Adipocyte (in vitro differentiated cells): ENCODE measurements at regions not wholly inside any gene's neighbourhood (a gene's known extent, or its start where the extent isn't known, plus 50 kb on each side); places are given as distances from the start of the nearest gene placed in this dataset.

Source experiments
- DNase-seq: peaks from one replicate; pipeline ENCODE4 v3.0.0-alpha.2; 2015; ENCODE audit warnings: low read depth
- H3K27me3 ChIP-seq: replicated peaks from 2 replicates; pipeline ENCODE4 v1.7.0; 2013; ENCODE audit warnings: mild to moderate bottlenecking, low read length, moderate library complexity; ENCODE audit not compliant: control insufficient read depth, insufficient read depth
- H3K36me3 ChIP-seq: 2 replicates; pipeline ENCODE4 v1.7.0; 2013; ENCODE audit warnings: low read length, mild to moderate bottlenecking, moderate library complexity; ENCODE audit not compliant: control insufficient read depth, insufficient read depth, severe bottlenecking
- H3K4me1 ChIP-seq: 2 replicates; pipeline ENCODE4 v1.7.0; 2013; ENCODE audit warnings: mild to moderate bottlenecking, low read length, moderate library complexity; ENCODE audit not compliant: control insufficient read depth, insufficient read depth
- H3K4me3 ChIP-seq: 2 replicates; pipeline ENCODE4 v1.7.0; 2013; ENCODE audit warnings: mild to moderate bottlenecking, low read length, moderate library complexity
- H3K9ac ChIP-seq: 2 replicates; pipeline ENCODE4 v1.7.0; 2013; ENCODE audit warnings: mild to moderate bottlenecking, low read length, moderate library complexity
- H3K9me3 ChIP-seq: 2 replicates; pipeline ENCODE4 v1.7.0; 2013; ENCODE audit warnings: mild to moderate bottlenecking, low read length, moderate library complexity; ENCODE audit not compliant: control insufficient read depth

- H3K4me1 ChIP-seq, result peaks cover 10% of the 10 kb centered on the region
Observed at GRCh38 chr11:11038782-11039181, 180.9 kb upstream of the ZBED5 start.

GRCh38 chr11:11038352-11038751 is 180.5 kb upstream of the ZBED5 start:
- Histone ChIP-seq H3K27me3 (peaks cover 3% of the 10 kb centered on the region), H3K36me3 (no peaks in the 10 kb centered on the region), H3K9ac (no peak overlapping the region), H3K4me1 (peaks cover 10% of the 10 kb centered on the region), H3K4me3 (no peak overlapping the region), H3K9me3 (no peaks in the 10 kb centered on the region)
- no peak for DNase-seq

More at GRCh38 chr11:11038782-11039181, 180.9 kb upstream of the ZBED5 start:
- DNase-seq, result no peak
- no peaks in the 10 kb centered on the region for H3K36me3 ChIP-seq
- no peak overlapping the region for H3K9ac ChIP-seq
- H3K9me3 ChIP-seq, result no peaks in the 10 kb centered on the region
- no peak overlapping the region for H3K4me3 ChIP-seq
- peaks cover 3% of the 10 kb centered on the region for H3K27me3 ChIP-seq

GRCh38 chr11:11036848-11037732 is 179.2 kb upstream of the ZBED5 start:
- Histone ChIP-seq H3K9ac (no peak overlapping the region), H3K4me1 (peaks cover 10% of the 10 kb centered on the region), H3K9me3 (no peaks in the 10 kb centered on the region), H3K36me3 (no peaks in the 10 kb centered on the region), H3K27me3 (no peaks in the 10 kb centered on the region), H3K4me3 (no peak overlapping the region)
- DNase-seq, result peak; percentile 66

GRCh38 chr11:11036185-11036847 is 178.5 kb upstream of the ZBED5 start:
- Histone ChIP-seq H3K36me3 (no peaks in the 10 kb centered on the region), H3K9me3 (no peaks in the 10 kb centered on the region), H3K4me3 (no peak overlapping the region), H3K27me3 (no peaks in the 10 kb centered on the region), H3K4me1 (peaks cover 10% of the 10 kb centered on the region), H3K9ac (no peak overlapping the region)
- DNase-seq, result no peak

- Histone ChIP-seq H3K4me1 (peaks cover 10% of the 10 kb centered on the region), H3K36me3 (no peaks in the 10 kb centered on the region), H3K27me3 (no peaks in the 10 kb centered on the region), H3K4me3 (no peak overlapping the region), H3K9ac (no peak overlapping the region), H3K9me3 (no peaks in the 10 kb centered on the region)
- DNase-seq, result no peak
Observed at GRCh38 chr11:11035331-11035730, 177.5 kb upstream of the ZBED5 start.

- Histone ChIP-seq H3K36me3 (no peaks in the 10 kb centered on the region), H3K9me3 (no peaks in the 10 kb centered on the region), H3K4me3 (no peak overlapping the region), H3K4me1 (peaks cover 10% of the 10 kb centered on the region), H3K9ac (no peak overlapping the region), H3K27me3 (no peaks in the 10 kb centered on the region)
- no peak for DNase-seq
Observed at GRCh38 chr11:11034476-11034875, 176.6 kb upstream of the ZBED5 start.

- Histone ChIP-seq H3K27me3 (no peaks in the 10 kb centered on the region), H3K4me1 (peaks cover 9% of the 10 kb centered on the region), H3K9me3 (no peaks in the 10 kb centered on the region), H3K9ac (no peak overlapping the region), H3K4me3 (no peak overlapping the region), H3K36me3 (no peaks in the 10 kb centered on the region)
- DNase-seq, result no peak
Observed at GRCh38 chr11:11032066-11032465, 174.2 kb upstream of the ZBED5 start.

- Histone ChIP-seq H3K4me1 (peaks cover 12% of the 10 kb centered on the region), H3K27me3 (no peaks in the 10 kb centered on the region), H3K9ac (no peak overlapping the region), H3K9me3 (no peaks in the 10 kb centered on the region), H3K4me3 (no peak overlapping the region), H3K36me3 (no peaks in the 10 kb centered on the region)
- no peak for DNase-seq
Observed at GRCh38 chr11:11029027-11029426, 171.2 kb upstream of the ZBED5 start.

GRCh38 chr11:11028017-11028692 is 170.3 kb upstream of the ZBED5 start:
- no peaks in the 10 kb centered on the region for H3K36me3 ChIP-seq
- no peaks in the 10 kb centered on the region for H3K9me3 ChIP-seq
- H3K9ac ChIP-seq, result peak overlapping the region; percentile 16
- H3K27me3 ChIP-seq, result no peaks in the 10 kb centered on the region
- peak; percentile 60 for DNase-seq
- no peak overlapping the region for H3K4me3 ChIP-seq
- peaks cover 12% of the 10 kb centered on the region for H3K4me1 ChIP-seq

- Histone ChIP-seq H3K9me3 (no peaks in the 10 kb centered on the region), H3K36me3 (no peaks in the 10 kb centered on the region), H3K4me1 (peaks cover 12% of the 10 kb centered on the region), H3K27me3 (no peaks in the 10 kb centered on the region), H3K4me3 (no peak overlapping the region), H3K9ac (peak overlapping the region; percentile 16)
- DNase-seq, result peak; percentile 67
Observed at GRCh38 chr11:11027288-11027687, 169.4 kb upstream of the ZBED5 start.

GRCh38 chr11:11025087-11025486 is 167.2 kb upstream of the ZBED5 start:
- no peaks in the 10 kb centered on the region for H3K36me3 ChIP-seq
- H3K9me3 ChIP-seq, result no peaks in the 10 kb centered on the region
- H3K9ac ChIP-seq, result no peak overlapping the region
- no peak overlapping the region for H3K4me3 ChIP-seq
- no peaks in the 10 kb centered on the region for H3K27me3 ChIP-seq
- peaks cover 12% of the 10 kb centered on the region for H3K4me1 ChIP-seq
- DNase-seq, result no peak
